Common myeloid progenitor, CD34-positive (primary cell): ENCODE measurements at regions not wholly inside any gene's neighbourhood (a gene's known extent, or its start where the extent isn't known, plus 50 kb on each side); places are given as distances from the start of the nearest gene placed in this dataset.
"Not testable (repeated sequence)": the region's sequence is repeated elsewhere in the genome, so short reads cannot be mapped to it uniquely, and the experiment has no call there.

ENCODE experiments used
- CTCF ChIA-PET: fragments of 350-600 bp; sonication (Branson Sonifier 250); formaldehyde crosslinking; loops from one replicate; lab custom pipeline; 2021; ENCODE audit warnings: antibody characterized with exemption; lab: Charles Lee
- POLR2A ChIA-PET: fragments of 350-600 bp; sonication (Branson Sonifier 250); formaldehyde crosslinking; loops from one replicate; lab custom pipeline; 2021; ENCODE audit warnings: antibody characterized with exemption; lab: Charles Lee
- DNase-seq, 3 donors: peaks; one replicate each; pipeline versions ENCODE4 v3.0.0 to v3.0.0-alpha.2; 2013
- H3K27ac ChIP-seq, 2 experiments: 1 replicate in 1 of 2; 2 replicates in 1 of 2; pipeline ENCODE4 v1.7.0; 2013; ENCODE audit warnings: inconsistent platforms in 2 of 2, low read length in 2 of 2, mild to moderate bottlenecking in 2 of 2, low read depth in 1 of 2, moderate library complexity in 1 of 2; ENCODE audit not compliant: severe bottlenecking in 2 of 2, insufficient read depth in 1 of 2, poor library complexity in 1 of 2
- H3K27me3 ChIP-seq, 5 experiments: replicated peaks in 2 of 5; 1 replicate in 3 of 5; 2 replicates in 2 of 5; pipeline versions ENCODE4 v1.6.1 to v1.7.0; 2013; ENCODE audit warnings: low read length in 4 of 5, mild to moderate bottlenecking in 2 of 5, moderate library complexity in 2 of 5, inconsistent platforms in 1 of 5; ENCODE audit not compliant: insufficient read depth in 5 of 5, control insufficient read depth in 4 of 5
- H3K36me3 ChIP-seq, 4 experiments: 1 replicate in 2 of 4; 2 replicates in 2 of 4; pipeline versions ENCODE4 v1.6.1 to v1.7.0; 2013; ENCODE audit warnings: low read length in 3 of 4, control low read depth in 1 of 4, mild to moderate bottlenecking in 1 of 4; ENCODE audit not compliant: control insufficient read depth in 4 of 4, insufficient read depth in 4 of 4
- H3K4me1 ChIP-seq, 4 experiments: 1 replicate in 3 of 4; 2 replicates in 1 of 4; pipeline versions ENCODE4 v1.6.1 to v1.7.1; 2013; ENCODE audit warnings: low read length in 3 of 4, mild to moderate bottlenecking in 3 of 4, control low read depth in 1 of 4, inconsistent platforms in 1 of 4, moderate library complexity in 1 of 4; ENCODE audit not compliant: control insufficient read depth in 4 of 4, insufficient read depth in 4 of 4; ENCODE audit errors: control extremely low read depth in 1 of 4
- H3K4me3 ChIP-seq, 7 experiments: 1 replicate in 4 of 7; 2 replicates in 3 of 7; pipeline versions ENCODE4 v1.5.1 to v1.7.0; 2013; ENCODE audit warnings: mild to moderate bottlenecking in 7 of 7, low read length in 6 of 7, moderate library complexity in 6 of 7, inconsistent platforms in 2 of 7, low read depth in 2 of 7, control low read depth in 1 of 7; ENCODE audit not compliant: insufficient read depth in 4 of 7, control insufficient read depth in 1 of 7; ENCODE audit errors: extremely low read depth in 1 of 7
- H3K9me3 ChIP-seq, 5 experiments: 1 replicate in 4 of 5; 2 replicates in 1 of 5; pipeline versions ENCODE4 v1.6.1 to v1.7.1; 2013; ENCODE audit warnings: low read length in 4 of 5, mild to moderate bottlenecking in 2 of 5, inconsistent platforms in 1 of 5, low read depth in 1 of 5, moderate library complexity in 1 of 5; ENCODE audit not compliant: control insufficient read depth in 4 of 5, insufficient read depth in 2 of 5; ENCODE audit errors: control extremely low read depth in 1 of 5
- WGBS: methylation state at CpG from one replicate; pipeline ENCODE4 v1.1.5; 2013; ENCODE audit not compliant: insufficient coverage; 5-methylcytosine and 5-hydroxymethylcytosine counted together

- DNase-seq = no peak
- POLR2A ChIA-PET = no interaction called here
- Histone ChIP-seq H3K4me3 (no peak overlapping the region), H3K9me3 (no peaks in the 10 kb centered on the region), H3K36me3 (no peaks in the 10 kb centered on the region), H3K4me1 (no peaks in the 10 kb centered on the region), H3K27me3 (no peaks in the 10 kb centered on the region), H3K27ac (no peak overlapping the region)
- WGBS = 73% methylated on average over 3 of the region's 3 CpGs
- CTCF ChIA-PET = interaction anchor here (1.2 kb wide), 1 partner anchor 18 kb away, joined by 3 read pairs; no protein-coding TSS in a partner anchor
Measured at GRCh38 chr4:118410138-118410537, 57.3 kb upstream of the PRSS12 start.

- Histone ChIP-seq H3K4me3 (no peak overlapping the region), H3K27ac (no peak overlapping the region), H3K4me1 (no peaks in the 10 kb centered on the region), H3K36me3 (no peaks in the 10 kb centered on the region), H3K9me3 (no peaks in the 10 kb centered on the region), H3K27me3 (peaks cover 0 to 10% (median 0%) of the 10 kb centered on the region in 5 experiments)
- CTCF ChIA-PET = no interaction called here
- DNase-seq = no peak
- POLR2A ChIA-PET = no interaction called here
Measured at GRCh38 chr4:118417325-118417724, 64.5 kb upstream of the PRSS12 start.

GRCh38 chr4:118417800-118418199 is 65.0 kb upstream of the PRSS12 start:
- POLR2A ChIA-PET, H3K27ac ChIP-seq, H3K4me3 ChIP-seq, DNase-seq, H3K9me3 ChIP-seq, H3K4me1 ChIP-seq, H3K36me3 ChIP-seq, CTCF ChIA-PET: not testable (repeated sequence)
- H3K27me3 ChIP-seq = peaks cover 0 to 10% (median 0%) of the 10 kb centered on the region in 5 experiments
- no CpG with 5 or more reads among the region's 5 CpGs for WGBS

GRCh38 chr4:118418396-118418795 is 65.6 kb upstream of the PRSS12 start:
- H3K27me3 ChIP-seq = peaks cover 0 to 10% (median 0%) of the 10 kb centered on the region in 5 experiments
- H3K9me3 ChIP-seq, POLR2A ChIA-PET, H3K4me1 ChIP-seq, H3K36me3 ChIP-seq, DNase-seq, H3K4me3 ChIP-seq, CTCF ChIA-PET, H3K27ac ChIP-seq: not testable (repeated sequence)
- WGBS = 92% methylated on average over 2 of the region's 2 CpGs

- H3K36me3 ChIP-seq, DNase-seq, H3K27ac ChIP-seq, CTCF ChIA-PET, H3K4me3 ChIP-seq, H3K9me3 ChIP-seq, H3K4me1 ChIP-seq, POLR2A ChIA-PET: not testable (repeated sequence)
- peaks cover 0 to 10% (median 0%) of the 10 kb centered on the region in 5 experiments for H3K27me3 ChIP-seq
- WGBS = 70% methylated on average over 2 of the region's 7 CpGs
Measured at GRCh38 chr4:118419626-118420025, 66.8 kb upstream of the PRSS12 start.

GRCh38 chr4:118424062-118424461 is 71.3 kb upstream of the PRSS12 start:
- DNase-seq = peak; percentile 39 to 64 (median 61)
- CTCF ChIA-PET = interaction anchor here (0.6 to 1.6 kb wide), 3 partner anchors 10 to 261 kb away, joined by 3 to 7 read pairs (median 5); partner anchors contain the start of gene METTL14
- POLR2A ChIA-PET = not testable (repeated sequence)

GRCh38 chr4:118428881-118429280 is 76.1 kb upstream of the PRSS12 start:
- H3K4me1 ChIP-seq, CTCF ChIA-PET, H3K9me3 ChIP-seq, H3K4me3 ChIP-seq, H3K27me3 ChIP-seq, H3K27ac ChIP-seq, POLR2A ChIA-PET, H3K36me3 ChIP-seq, DNase-seq: not testable (repeated sequence)
- no CpG with 5 or more reads among the region's 1 CpG for WGBS

More at GRCh38 chr4:118424062-118424461, 71.3 kb upstream of the PRSS12 start:
- not testable (repeated sequence) for H3K36me3 ChIP-seq, H3K4me1 ChIP-seq, H3K9me3 ChIP-seq, H3K27me3 ChIP-seq, H3K27ac ChIP-seq
- peak overlapping the region in 1 of 7 experiments; percentile 38 for H3K4me3 ChIP-seq
- no CpG with 5 or more reads among the region's 5 CpGs for WGBS
